Endothelial cell (in vitro differentiated cells): ENCODE measurements at regions not wholly inside any gene's neighbourhood (a gene's known extent, or its start where the extent isn't known, plus 50 kb on each side); places are given as distances from the start of the nearest gene placed in this dataset.
"Not testable (repeated sequence)": the region's sequence is repeated elsewhere in the genome, so short reads cannot be mapped to it uniquely, and the experiment has no call there.

Experiments
- DNase-seq: peaks from one replicate; pipeline ENCODE4 v3.0.0; 2021; ENCODE audit warnings: low spot score
- H3K27ac Mint-ChIP-seq: one replicate; pipeline ENCODE4 v1.8.0; 2021; ENCODE audit warnings: mixed read lengths, inconsistent platforms; ENCODE audit not compliant: unreplicated experiment
- H3K27me3 Mint-ChIP-seq: one replicate; pipeline ENCODE4 v1.8.0; 2021; ENCODE audit warnings: mild to moderate bottlenecking, moderate library complexity, mixed read lengths, inconsistent platforms; ENCODE audit not compliant: unreplicated experiment
- H3K36me3 Mint-ChIP-seq: one replicate; pipeline ENCODE4 v1.8.0; 2021; ENCODE audit warnings: mild to moderate bottlenecking, low read depth, mixed read lengths, inconsistent platforms; ENCODE audit not compliant: unreplicated experiment
- H3K4me1 Mint-ChIP-seq: one replicate; pipeline ENCODE4 v1.8.0; 2021; ENCODE audit warnings: mild to moderate bottlenecking, mixed read lengths, inconsistent platforms; ENCODE audit not compliant: unreplicated experiment
- H3K4me3 Mint-ChIP-seq: one replicate; pipeline ENCODE4 v1.8.0; 2021; ENCODE audit warnings: mild to moderate bottlenecking, mixed read lengths, inconsistent platforms; ENCODE audit not compliant: unreplicated experiment
- H3K9me3 Mint-ChIP-seq: one replicate; pipeline ENCODE4 v1.8.0; 2021; ENCODE audit warnings: mixed read lengths, inconsistent platforms; ENCODE audit not compliant: unreplicated experiment
- TF ChIP-seq, protein P1 (sequence below): fragments of 200-600 bp; sonication (generic); IDR thresholded peaks from one replicate; pipeline ENCODE4 v1.5.0; 2021; ENCODE audit warnings: antibody characterized with exemption; ENCODE audit not compliant: unreplicated experiment

DNA sequence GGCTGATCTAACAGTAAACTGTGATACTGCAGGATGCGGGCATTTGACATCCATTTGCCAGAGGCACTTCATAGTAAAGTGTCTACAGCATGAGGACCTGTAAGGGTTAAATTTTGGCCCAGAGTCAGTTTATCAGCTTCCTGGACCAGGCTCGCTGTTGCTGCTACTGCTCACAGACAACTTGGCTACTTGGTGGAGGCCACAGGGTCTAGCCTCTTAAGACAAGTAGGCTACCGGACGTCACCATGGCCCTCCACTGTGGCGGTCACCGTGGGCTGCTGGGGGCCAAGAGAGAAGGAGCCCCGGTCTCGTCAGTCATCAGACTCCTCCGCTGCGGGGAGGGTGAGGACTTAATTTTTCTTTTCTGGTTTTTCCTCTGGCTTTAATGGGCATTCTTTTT lies 117.3 kb upstream of the PZP start:
- DNase-seq, result no peak
- Mint-ChIP-seq H3K27me3 (peaks cover 4% of the 10 kb centered on the region), H3K4me3 (no peak overlapping the region), H3K9me3 (no peaks in the 10 kb centered on the region), H3K27ac (no peak overlapping the region), H3K36me3 (no peaks in the 10 kb centered on the region), H3K4me1 (no peaks in the 10 kb centered on the region)
- TF ChIP-seq, protein P1, sequence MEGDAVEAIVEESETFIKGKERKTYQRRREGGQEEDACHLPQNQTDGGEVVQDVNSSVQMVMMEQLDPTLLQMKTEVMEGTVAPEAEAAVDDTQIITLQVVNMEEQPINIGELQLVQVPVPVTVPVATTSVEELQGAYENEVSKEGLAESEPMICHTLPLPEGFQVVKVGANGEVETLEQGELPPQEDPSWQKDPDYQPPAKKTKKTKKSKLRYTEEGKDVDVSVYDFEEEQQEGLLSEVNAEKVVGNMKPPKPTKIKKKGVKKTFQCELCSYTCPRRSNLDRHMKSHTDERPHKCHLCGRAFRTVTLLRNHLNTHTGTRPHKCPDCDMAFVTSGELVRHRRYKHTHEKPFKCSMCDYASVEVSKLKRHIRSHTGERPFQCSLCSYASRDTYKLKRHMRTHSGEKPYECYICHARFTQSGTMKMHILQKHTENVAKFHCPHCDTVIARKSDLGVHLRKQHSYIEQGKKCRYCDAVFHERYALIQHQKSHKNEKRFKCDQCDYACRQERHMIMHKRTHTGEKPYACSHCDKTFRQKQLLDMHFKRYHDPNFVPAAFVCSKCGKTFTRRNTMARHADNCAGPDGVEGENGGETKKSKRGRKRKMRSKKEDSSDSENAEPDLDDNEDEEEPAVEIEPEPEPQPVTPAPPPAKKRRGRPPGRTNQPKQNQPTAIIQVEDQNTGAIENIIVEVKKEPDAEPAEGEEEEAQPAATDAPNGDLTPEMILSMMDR, result no peak

DNA sequence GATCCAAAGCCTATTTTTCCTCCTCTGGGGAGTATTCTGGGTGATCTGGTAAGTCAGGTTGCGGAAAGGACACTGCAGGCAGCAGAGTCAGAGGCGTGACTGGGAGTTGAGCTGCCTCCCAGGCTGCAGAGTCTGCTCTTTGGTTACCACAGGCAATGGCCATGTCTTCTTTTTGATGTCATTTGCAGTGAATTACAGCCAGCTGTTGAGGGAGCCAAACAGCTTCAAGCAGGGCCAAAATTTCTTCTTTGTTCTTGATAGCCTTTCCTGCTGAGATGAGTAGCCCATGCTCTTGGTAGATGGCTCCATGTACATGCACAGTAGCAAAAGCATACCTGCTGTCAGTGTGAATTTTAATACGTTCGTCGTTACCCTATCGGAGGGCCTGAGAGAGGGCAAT lies 116.6 kb upstream of the PZP start:
- H3K4me1 Mint-ChIP-seq, result peaks cover 3% of the 10 kb centered on the region
- no peaks in the 10 kb centered on the region for H3K36me3 Mint-ChIP-seq
- peaks cover 4% of the 10 kb centered on the region for H3K27me3 Mint-ChIP-seq
- TF ChIP-seq, protein P1, result no peak
- H3K4me3 Mint-ChIP-seq, result no peak overlapping the region
- H3K9me3 Mint-ChIP-seq, result no peaks in the 10 kb centered on the region
- no peak overlapping the region for H3K27ac Mint-ChIP-seq
- DNase-seq, result no peak

DNA sequence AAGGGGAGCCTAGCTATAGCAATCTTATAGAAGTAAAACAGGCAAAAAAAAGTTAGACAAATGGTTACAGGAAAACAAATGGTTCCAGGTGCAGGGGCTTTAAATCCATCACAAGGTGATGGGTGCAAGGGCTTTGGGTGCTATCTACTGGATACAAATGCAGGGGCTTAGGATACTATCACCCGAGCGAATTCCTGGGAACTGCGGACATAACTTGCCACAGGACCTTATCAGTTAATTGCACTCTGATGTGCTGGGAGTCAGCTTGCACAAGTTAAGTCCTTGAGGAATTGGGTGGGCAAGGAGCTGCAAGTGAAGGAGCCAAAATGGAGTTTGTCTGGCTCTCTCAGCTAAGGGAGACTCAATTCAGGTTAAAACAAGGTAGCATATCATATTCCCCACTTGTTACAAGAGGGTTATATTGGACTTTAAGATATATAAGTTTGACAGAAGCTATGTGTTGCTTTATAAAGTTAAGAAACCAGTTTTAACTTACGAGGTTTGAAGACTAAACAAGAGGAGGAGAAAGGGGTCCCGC lies 115.0 kb upstream of the PZP start:
- peaks cover 9% of the 10 kb centered on the region for H3K4me1 Mint-ChIP-seq
- H3K9me3 Mint-ChIP-seq, result no peaks in the 10 kb centered on the region
- no peak overlapping the region for H3K27ac Mint-ChIP-seq
- H3K27me3 Mint-ChIP-seq, result peaks cover 3% of the 10 kb centered on the region
- no peak overlapping the region for H3K4me3 Mint-ChIP-seq
- no peaks in the 10 kb centered on the region for H3K36me3 Mint-ChIP-seq
- DNase-seq, result no peak
- TF ChIP-seq, protein P1, result no peak

DNA sequence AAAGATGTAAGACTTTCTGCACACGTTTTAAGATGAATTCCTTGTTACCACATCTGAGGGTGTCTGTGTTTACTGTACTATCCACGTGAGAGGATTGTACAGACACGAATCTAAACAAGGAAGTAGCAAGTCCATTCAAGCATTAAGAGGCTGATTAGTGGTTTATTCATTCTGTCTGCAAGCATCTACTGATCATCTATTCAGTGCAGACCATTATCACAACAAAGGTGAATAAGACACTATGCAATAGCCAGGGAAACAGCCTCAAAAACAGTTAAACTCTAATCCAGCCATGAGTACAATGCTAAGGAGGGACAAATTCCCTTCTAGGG lies 111.6 kb upstream of the PZP start:
- Mint-ChIP-seq H3K27ac (no peak overlapping the region), H3K4me1 (peaks cover 14% of the 10 kb centered on the region), H3K4me3 (no peak overlapping the region), H3K9me3 (no peaks in the 10 kb centered on the region), H3K27me3 (peaks cover 5% of the 10 kb centered on the region), H3K36me3 (no peaks in the 10 kb centered on the region)
- TF ChIP-seq, protein P1, result no peak
- no peak for DNase-seq

DNA sequence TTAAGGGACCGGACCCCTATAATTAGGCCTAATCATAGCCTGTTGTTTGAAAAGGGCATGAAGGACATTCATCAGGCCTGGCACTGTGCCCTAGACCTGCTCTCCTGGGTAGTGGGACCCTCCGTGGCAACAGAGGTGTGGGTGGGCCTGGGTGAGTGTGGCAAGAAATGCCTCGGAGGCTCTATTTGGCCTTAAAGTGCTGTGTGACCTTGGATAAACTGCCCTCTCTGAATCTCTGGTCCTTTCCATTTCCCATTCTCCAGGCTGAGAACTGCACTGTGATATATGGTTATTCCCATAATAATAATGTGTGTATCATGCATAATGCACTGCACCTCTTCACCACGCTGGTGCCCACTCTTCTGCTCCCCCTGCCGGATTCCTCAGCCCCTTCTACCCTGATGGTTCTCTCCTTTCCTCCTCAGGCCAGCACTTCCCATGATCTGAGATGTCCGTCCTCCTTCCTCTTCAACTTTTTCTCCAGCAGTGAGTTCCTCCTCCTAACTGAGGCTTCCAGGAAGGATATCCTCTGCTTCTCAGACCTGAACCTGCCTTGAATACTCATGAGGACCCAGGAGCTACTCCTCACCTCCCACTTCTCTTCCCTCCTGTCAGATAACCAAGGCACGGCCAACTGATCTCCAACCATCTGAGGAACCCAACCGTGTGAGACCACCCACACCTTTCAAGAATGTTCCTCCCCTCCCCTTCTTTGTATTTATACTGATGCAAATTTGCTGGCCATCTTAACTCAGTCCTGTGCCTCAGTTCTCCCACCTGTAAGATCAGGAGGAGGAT lies 111.0 kb upstream of the PZP start:
- Mint-ChIP-seq H3K9me3 (no peaks in the 10 kb centered on the region), H3K27me3 (peaks cover 5% of the 10 kb centered on the region), H3K27ac (no peak overlapping the region), H3K4me3 (no peak overlapping the region), H3K36me3 (no peaks in the 10 kb centered on the region), H3K4me1 (peaks cover 14% of the 10 kb centered on the region)
- DNase-seq, result no peak
- TF ChIP-seq, protein P1, result no peak

DNA sequence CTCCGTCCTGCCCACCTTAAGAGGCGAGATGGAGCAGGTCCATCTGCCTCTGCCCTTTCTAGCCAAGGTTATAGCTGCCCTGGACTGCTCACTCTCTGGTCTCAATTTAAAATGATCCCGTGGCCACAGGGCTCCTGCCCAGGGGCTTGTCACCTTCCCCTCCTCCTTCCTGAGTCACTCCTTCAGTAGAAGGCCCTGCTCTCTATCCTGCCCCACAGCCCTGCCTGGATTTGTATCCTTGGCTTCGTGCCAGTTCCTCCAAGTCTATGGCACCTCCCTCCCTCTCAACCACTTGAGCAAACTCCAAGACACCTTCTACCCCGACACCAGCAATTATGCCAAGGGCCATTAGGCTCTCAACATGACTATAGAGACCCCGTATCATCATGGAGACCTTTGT lies 105.3 kb upstream of the PZP start:
- H3K36me3 Mint-ChIP-seq, H3K4me1 Mint-ChIP-seq, DNase-seq, H3K4me3 Mint-ChIP-seq, H3K27ac Mint-ChIP-seq, H3K9me3 Mint-ChIP-seq, H3K27me3 Mint-ChIP-seq: not testable (repeated sequence)

DNA sequence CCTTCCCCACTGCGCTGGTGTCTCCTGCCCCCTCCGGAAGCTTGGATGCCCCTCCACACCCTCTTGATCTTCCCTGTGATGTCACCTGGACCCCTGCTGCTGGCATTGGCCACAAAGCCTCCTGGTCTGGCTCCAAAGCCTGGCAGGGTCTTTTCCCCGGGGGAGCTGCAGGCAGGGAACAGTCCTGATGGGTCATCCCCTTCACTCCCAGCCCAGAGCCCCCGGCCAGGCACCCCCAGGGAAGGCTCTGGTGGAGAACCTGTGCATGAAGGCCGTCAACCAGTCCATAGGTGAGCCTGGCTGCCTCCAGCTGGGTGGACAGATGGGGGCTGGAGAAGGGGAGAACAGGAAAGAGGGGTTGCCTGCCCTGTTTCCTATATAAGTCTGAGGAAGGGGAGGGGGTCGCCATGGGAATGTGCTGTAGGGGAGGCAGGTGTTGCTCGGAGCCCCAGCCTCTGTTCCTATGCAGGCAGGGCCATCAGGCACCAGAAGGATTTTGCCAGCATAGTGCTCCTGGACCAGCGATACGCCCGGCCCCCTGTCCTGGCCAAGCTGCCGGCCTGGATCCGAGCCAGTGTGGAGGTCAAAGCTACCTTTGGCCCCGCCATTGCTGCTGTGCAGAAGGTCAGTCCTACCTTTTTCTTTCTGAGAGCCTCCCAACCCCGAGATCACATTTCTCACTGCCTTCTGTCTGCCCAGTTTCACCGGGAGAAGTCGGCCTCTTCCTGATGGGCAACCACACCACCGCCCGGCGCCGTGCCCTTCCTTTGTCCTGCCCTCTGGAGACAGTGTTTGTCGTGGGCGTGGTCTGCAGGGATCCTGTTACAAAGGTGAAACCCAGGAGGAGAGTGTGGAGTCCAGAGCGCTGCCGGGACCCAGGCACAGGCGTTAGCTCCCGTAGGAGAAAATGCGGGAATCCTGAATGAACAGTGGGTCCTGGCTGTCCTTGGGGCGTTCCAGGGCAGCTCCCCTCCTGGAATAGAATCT lies 104.5 kb upstream of the PZP start:
- not testable (repeated sequence) for H3K27me3 Mint-ChIP-seq, H3K27ac Mint-ChIP-seq, H3K9me3 Mint-ChIP-seq, H3K4me3 Mint-ChIP-seq, DNase-seq, H3K36me3 Mint-ChIP-seq, H3K4me1 Mint-ChIP-seq
